GM12875 (cell line): ENCODE measurements at regions not wholly inside any gene's neighbourhood (a gene's known extent, or its start where the extent isn't known, plus 50 kb on each side); places are given as distances from the start of the nearest gene placed in this dataset.

ENCODE experiments used
- H3K4me3 ChIP-seq: one replicate; pipeline ENCODE4 v1.5.1; 2011; ENCODE audit warnings: low read depth, low read length, control low read depth
- TF ChIP-seq, protein P1 (sequence below): IDR thresholded peaks from 2 replicates; pipeline ENCODE4 v1.5.1; 2011; ENCODE audit warnings: low read depth, mild to moderate bottlenecking, control low read depth, inconsistent platforms, low read length, moderate library complexity, borderline replicate concordance; ENCODE audit not compliant: insufficient read depth

DNA sequence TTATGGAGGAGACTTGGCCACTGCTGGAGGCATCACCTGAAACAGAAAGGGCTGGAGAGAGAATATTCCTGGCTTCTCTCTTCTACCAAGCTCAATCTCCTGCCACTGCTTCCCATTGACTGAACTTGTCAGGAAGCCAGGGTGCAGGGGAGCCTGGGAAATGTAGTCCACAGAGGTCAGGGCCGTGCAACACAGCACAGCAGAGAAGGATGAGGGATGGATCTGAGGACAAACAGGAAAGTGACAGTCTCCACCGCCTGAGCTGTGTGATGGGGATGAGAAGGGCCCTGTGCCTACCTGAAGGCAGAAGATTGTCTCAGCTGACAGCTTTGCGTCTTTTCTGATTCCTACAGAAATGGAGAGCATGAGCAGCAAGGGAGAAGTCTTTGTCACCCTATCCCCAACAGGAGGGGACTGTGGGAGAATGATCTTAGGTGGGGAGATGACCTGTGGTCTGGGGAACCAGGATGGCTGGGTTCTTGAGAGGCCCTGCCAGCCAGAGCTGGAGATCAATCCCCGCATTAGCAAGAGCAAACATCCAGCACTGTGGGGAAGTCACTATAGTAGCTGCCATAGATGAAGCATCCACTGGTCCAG is 114.2 kb downstream of the SNX5 start:
- H3K4me3 ChIP-seq = no peak overlapping the region
- TF ChIP-seq, protein P1, sequence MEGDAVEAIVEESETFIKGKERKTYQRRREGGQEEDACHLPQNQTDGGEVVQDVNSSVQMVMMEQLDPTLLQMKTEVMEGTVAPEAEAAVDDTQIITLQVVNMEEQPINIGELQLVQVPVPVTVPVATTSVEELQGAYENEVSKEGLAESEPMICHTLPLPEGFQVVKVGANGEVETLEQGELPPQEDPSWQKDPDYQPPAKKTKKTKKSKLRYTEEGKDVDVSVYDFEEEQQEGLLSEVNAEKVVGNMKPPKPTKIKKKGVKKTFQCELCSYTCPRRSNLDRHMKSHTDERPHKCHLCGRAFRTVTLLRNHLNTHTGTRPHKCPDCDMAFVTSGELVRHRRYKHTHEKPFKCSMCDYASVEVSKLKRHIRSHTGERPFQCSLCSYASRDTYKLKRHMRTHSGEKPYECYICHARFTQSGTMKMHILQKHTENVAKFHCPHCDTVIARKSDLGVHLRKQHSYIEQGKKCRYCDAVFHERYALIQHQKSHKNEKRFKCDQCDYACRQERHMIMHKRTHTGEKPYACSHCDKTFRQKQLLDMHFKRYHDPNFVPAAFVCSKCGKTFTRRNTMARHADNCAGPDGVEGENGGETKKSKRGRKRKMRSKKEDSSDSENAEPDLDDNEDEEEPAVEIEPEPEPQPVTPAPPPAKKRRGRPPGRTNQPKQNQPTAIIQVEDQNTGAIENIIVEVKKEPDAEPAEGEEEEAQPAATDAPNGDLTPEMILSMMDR = no peak

- no peak overlapping the region for H3K4me3 ChIP-seq
- TF ChIP-seq, protein P1 = no peak
Observed at GRCh38 chr20:17852323-17852722, 116.3 kb downstream of the SNX5 start.

- H3K4me3 ChIP-seq = no peak overlapping the region
- TF ChIP-seq, protein P1 = no peak
Observed at GRCh38 chr20:17850684-17851026, 117.9 kb downstream of the SNX5 start.

GRCh38 chr20:17849901-17850683 is 118.5 kb downstream of the SNX5 start:
- TF ChIP-seq, protein P1 = no peak
- no peak overlapping the region for H3K4me3 ChIP-seq

- TF ChIP-seq, protein P1 = no peak
- H3K4me3 ChIP-seq = no peak overlapping the region
Observed at GRCh38 chr20:17849138-17849900, 119.3 kb downstream of the SNX5 start.

GRCh38 chr20:17848249-17849048 is 120.1 kb downstream of the SNX5 start:
- H3K4me3 ChIP-seq = no peak overlapping the region
- TF ChIP-seq, protein P1 = no peak
